RWPE2 (cell line): ENCODE measurements at regions not wholly inside any gene's neighbourhood (a gene's known extent, or its start where the extent isn't known, plus 50 kb on each side); places are given as distances from the start of the nearest gene placed in this dataset.

ENCODE experiments used
- ATAC-seq: fragments of 200-7000 bp; cut with Tn5 transposase; 3 replicates; pipeline ENCODE4 v1.9.1; 2021; ENCODE audit warnings: low read depth
- DNase-seq: peaks from one replicate; pipeline ENCODE4 v3.0.0-alpha.2; 2020; ENCODE audit warnings: low spot score
- H3K27ac ChIP-seq: fragments of 450-650 bp; 2 replicates; pipeline ENCODE4 v1.5.1; 2017; ENCODE audit warnings: mild to moderate bottlenecking; ENCODE audit not compliant: poor library complexity, severe bottlenecking
- H3K27me3 ChIP-seq: fragments of 250-450 bp; sonication (Bioruptor Pico); 2 replicates; pipeline ENCODE4 v1.5.1; 2021; ENCODE audit warnings: mild to moderate bottlenecking, moderate library complexity; ENCODE audit not compliant: insufficient read depth, poor library complexity, severe bottlenecking
- H3K36me3 ChIP-seq: fragments of 250-450 bp; sonication (Bioruptor Pico); 2 replicates; pipeline ENCODE4 v1.5.1; 2020; ENCODE audit warnings: low read depth, mild to moderate bottlenecking, moderate library complexity
- H3K4me1 ChIP-seq: fragments of 250-450 bp; sonication (Bioruptor Pico); 2 replicates; pipeline ENCODE4 v1.5.1; 2021; ENCODE audit warnings: mild to moderate bottlenecking, moderate library complexity; ENCODE audit not compliant: insufficient read depth, poor library complexity, severe bottlenecking
- H3K4me3 ChIP-seq: fragments of 250-450 bp; sonication (Bioruptor Pico); 2 replicates; pipeline ENCODE4 v1.5.1; 2021; ENCODE audit warnings: mild to moderate bottlenecking, moderate library complexity; ENCODE audit not compliant: severe bottlenecking
- H3K9me3 ChIP-seq: fragments of 250-450 bp; sonication (Bioruptor Pico); 2 replicates; pipeline ENCODE4 v1.5.1; 2021; ENCODE audit warnings: mild to moderate bottlenecking, moderate library complexity; ENCODE audit not compliant: severe bottlenecking
- TF ChIP-seq, protein P1 (sequence below): fragments of 450-650 bp; IDR thresholded peaks from one replicate; pipeline ENCODE4 v1.5.1; 2017; ENCODE audit warnings: mild to moderate bottlenecking, moderate library complexity; ENCODE audit not compliant: poor library complexity, severe bottlenecking

DNA sequence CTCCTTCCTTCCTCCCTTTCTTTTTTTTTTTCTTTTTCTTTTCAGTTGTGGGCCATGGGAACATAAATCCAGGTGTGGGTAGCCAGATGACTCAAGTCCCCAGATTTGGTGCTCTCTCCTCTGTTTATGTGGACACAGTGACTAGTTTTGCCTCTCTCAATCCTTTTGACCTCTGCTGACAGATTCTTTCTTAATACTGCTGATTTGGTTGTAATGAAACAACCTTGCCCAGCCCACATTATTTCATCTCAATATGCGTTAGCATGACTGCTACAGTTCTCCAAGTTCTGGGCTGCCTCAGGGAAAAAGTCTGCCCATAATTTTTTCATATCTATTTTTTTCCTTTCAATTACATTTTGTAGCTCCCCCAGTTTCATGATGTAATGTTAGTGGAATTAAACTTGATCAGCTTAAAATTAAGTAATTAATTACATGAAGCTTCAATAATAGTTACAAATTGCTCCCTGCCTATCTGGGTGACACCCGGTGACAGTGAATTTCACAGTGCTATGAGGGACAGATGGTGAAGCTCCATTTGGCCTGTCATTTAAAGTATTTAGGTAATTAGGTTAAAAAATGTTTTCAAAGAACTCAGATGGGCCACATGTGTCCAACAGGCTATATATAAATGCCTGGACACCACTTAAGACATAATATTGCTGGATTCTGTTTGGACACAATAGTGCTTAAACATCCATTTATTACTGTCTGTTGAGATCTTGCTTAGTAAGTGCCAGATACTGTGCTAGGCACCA, 118.8 kb upstream of the FRY start:
- Histone ChIP-seq H3K27ac (no peak overlapping the region), H3K9me3 (no peaks in the 10 kb centered on the region), H3K4me3 (no peak overlapping the region), H3K27me3 (no peaks in the 10 kb centered on the region), H3K4me1 (peaks cover 4% of the 10 kb centered on the region), H3K36me3 (no peaks in the 10 kb centered on the region)
- TF ChIP-seq, protein P1, sequence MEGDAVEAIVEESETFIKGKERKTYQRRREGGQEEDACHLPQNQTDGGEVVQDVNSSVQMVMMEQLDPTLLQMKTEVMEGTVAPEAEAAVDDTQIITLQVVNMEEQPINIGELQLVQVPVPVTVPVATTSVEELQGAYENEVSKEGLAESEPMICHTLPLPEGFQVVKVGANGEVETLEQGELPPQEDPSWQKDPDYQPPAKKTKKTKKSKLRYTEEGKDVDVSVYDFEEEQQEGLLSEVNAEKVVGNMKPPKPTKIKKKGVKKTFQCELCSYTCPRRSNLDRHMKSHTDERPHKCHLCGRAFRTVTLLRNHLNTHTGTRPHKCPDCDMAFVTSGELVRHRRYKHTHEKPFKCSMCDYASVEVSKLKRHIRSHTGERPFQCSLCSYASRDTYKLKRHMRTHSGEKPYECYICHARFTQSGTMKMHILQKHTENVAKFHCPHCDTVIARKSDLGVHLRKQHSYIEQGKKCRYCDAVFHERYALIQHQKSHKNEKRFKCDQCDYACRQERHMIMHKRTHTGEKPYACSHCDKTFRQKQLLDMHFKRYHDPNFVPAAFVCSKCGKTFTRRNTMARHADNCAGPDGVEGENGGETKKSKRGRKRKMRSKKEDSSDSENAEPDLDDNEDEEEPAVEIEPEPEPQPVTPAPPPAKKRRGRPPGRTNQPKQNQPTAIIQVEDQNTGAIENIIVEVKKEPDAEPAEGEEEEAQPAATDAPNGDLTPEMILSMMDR, result no peak
- DNase-seq (no peak), ATAC-seq (no peak)

DNA sequence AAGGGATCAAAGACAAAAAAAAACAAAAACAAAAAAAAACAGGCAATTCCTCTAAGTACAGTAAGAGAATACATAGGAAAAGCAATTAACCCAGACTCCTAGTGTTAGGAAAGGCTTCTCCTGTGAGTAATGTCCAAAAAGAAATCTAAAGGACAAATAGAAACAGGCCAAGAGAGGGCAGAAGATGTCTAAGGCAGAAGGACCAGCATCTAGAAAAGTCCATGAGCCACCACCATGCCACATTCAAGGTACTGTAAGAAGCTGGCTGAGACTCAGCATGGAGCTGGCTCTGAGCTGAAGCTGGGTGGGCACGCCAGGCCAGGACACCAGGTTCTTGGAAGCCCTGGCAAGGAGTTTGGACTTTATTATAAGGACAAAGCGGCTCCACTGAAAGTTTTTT, 118.1 kb upstream of the FRY start:
- Histone ChIP-seq H3K9me3 (no peaks in the 10 kb centered on the region), H3K27me3 (no peaks in the 10 kb centered on the region), H3K4me1 (peaks cover 4% of the 10 kb centered on the region), H3K27ac (no peak overlapping the region), H3K36me3 (no peaks in the 10 kb centered on the region), H3K4me3 (no peak overlapping the region)
- DNase-seq (no peak), ATAC-seq (no peak; the same call in 2 of the 3 replicates)
- TF ChIP-seq, protein P1, result peak; percentile 30

DNA sequence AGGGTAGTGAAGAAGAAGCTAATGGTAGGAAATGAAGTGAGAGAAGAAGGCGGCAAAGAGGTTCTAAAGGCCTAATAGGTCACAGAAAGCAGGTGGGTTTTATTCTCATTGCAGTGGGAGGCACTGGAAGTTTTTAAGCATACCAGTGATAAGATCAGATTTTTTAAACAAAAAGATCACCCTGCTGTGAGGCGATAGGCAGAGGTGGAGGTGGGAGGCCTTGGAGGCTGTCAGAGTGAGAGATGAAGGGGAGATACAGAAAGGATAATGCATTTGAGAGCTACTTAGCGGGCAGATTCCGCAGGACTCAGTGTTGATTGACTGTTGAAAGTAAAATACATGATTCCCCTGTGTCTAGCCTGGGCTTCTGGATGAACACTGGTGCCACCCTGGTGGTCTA, 116.7 kb upstream of the FRY start:
- H3K4me3 ChIP-seq, result no peak overlapping the region
- no peaks in the 10 kb centered on the region for H3K9me3 ChIP-seq
- TF ChIP-seq, protein P1, result no peak
- H3K27me3 ChIP-seq, result no peaks in the 10 kb centered on the region
- DNase-seq (no peak), ATAC-seq (no peak)
- H3K4me1 ChIP-seq, result no peaks in the 10 kb centered on the region
- no peak overlapping the region for H3K27ac ChIP-seq
- no peaks in the 10 kb centered on the region for H3K36me3 ChIP-seq

DNA sequence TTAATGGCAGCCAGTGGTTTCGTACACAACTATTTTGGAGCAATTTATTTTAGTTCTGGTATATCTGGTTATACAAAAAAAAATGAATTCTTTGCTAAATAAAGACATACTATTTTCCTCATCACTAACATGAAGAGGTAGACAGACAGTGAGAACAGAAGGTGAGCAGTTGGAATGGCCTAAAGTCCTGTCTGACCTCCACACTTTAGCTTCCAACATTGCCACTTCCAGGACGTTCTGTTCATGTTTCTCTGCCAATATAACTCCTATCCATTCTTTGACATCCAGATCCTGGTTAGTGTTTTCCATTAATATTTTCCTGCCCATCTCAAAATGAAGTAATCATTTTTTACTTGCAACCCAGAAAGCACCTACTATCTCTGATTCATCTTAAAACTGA, 112.9 kb upstream of the FRY start:
- Histone ChIP-seq H3K27me3 (no peaks in the 10 kb centered on the region), H3K9me3 (no peaks in the 10 kb centered on the region), H3K36me3 (no peaks in the 10 kb centered on the region), H3K27ac (no peak overlapping the region), H3K4me3 (no peak overlapping the region), H3K4me1 (no peaks in the 10 kb centered on the region)
- DNase-seq (no peak), ATAC-seq (no peak)
- TF ChIP-seq, protein P1, result no peak

DNA sequence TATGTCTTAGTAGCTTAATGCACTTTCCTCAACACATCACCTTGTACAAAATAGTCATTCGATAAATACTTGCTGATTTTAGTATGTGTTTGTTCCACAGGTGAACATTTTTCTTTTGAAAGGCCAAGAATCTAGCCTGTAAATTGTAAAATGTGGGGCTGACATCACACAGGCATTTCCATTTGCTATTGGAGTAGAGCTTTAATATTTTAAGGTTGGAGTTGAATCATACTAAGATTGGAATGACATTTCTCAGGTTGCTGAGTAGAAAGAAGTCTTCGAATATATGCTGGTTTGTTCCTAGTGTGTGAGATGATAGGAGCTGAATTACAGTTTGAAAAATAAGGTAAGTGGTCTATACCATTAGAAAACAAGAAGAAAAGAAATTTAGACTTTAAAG, 112.3 kb upstream of the FRY start:
- H3K4me1 ChIP-seq, result no peaks in the 10 kb centered on the region
- H3K4me3 ChIP-seq, result no peak overlapping the region
- no peak for DNase-seq
- no peak overlapping the region for H3K27ac ChIP-seq
- H3K9me3 ChIP-seq, result no peaks in the 10 kb centered on the region
- H3K36me3 ChIP-seq, result no peaks in the 10 kb centered on the region
- ATAC-seq, result no peak
- TF ChIP-seq, protein P1, result no peak
- no peaks in the 10 kb centered on the region for H3K27me3 ChIP-seq
